Endodermal cell (in vitro differentiated cells): ENCODE measurements at regions not wholly inside any gene's neighbourhood (a gene's known extent, or its start where the extent isn't known, plus 50 kb on each side); places are given as distances from the start of the nearest gene placed in this dataset.

Experiments
- DNase-seq: peaks from one replicate; pipeline ENCODE4 v3.0.0-alpha.2; 2017
- H3K27ac ChIP-seq: 2 replicates; pipeline ENCODE4 v1.5.1; 2013; ENCODE audit warnings: mild to moderate bottlenecking, low read depth, low read length, moderate library complexity
- H3K27me3 ChIP-seq: 2 replicates; pipeline ENCODE4 v1.6.1; 2013; ENCODE audit warnings: mild to moderate bottlenecking, low read length, moderate library complexity; ENCODE audit not compliant: insufficient read depth, control insufficient read depth, poor library complexity, severe bottlenecking
- H3K36me3 ChIP-seq: 2 replicates; pipeline ENCODE4 v1.7.0; 2013; ENCODE audit warnings: mild to moderate bottlenecking, low read length, moderate library complexity; ENCODE audit not compliant: control insufficient read depth, insufficient read depth
- H3K4me1 ChIP-seq: one replicate; pipeline ENCODE4 v1.7.0; 2013; ENCODE audit warnings: low read length; ENCODE audit not compliant: control insufficient read depth, insufficient read depth
- H3K4me3 ChIP-seq: 2 replicates; pipeline ENCODE4 v1.5.1; 2013; ENCODE audit warnings: mild to moderate bottlenecking, low read length, moderate library complexity
- H3K9ac ChIP-seq: 2 replicates; pipeline ENCODE4 v1.6.1; 2013; ENCODE audit warnings: mild to moderate bottlenecking, low read length, moderate library complexity; ENCODE audit not compliant: poor library complexity, severe bottlenecking; ENCODE audit errors: extremely low read depth
- H3K9me3 ChIP-seq: 2 replicates; pipeline ENCODE4 v1.6.1; 2013; ENCODE audit warnings: mild to moderate bottlenecking, low read length, moderate library complexity; ENCODE audit not compliant: control insufficient read depth
- H3K27ac Mint-ChIP-seq: 2 replicates; pipeline ENCODE4 v1.8.0; 2020; ENCODE audit warnings: mixed read lengths
- H3K27me3 Mint-ChIP-seq: 2 replicates; pipeline ENCODE4 v1.8.0; 2021; ENCODE audit warnings: mild to moderate bottlenecking, mixed read lengths; ENCODE audit not compliant: insufficient read depth
- H3K36me3 Mint-ChIP-seq: 2 replicates; pipeline ENCODE4 v1.8.0; 2020; ENCODE audit warnings: low read depth, mixed read lengths
- H3K4me1 Mint-ChIP-seq: 2 replicates; pipeline ENCODE4 v1.8.0; 2020; ENCODE audit warnings: mixed read lengths
- H3K4me3 Mint-ChIP-seq: 2 replicates; pipeline ENCODE4 v1.8.0; 2020; ENCODE audit warnings: mild to moderate bottlenecking, moderate library complexity, mixed read lengths
- H3K9me3 Mint-ChIP-seq: 2 replicates; pipeline ENCODE4 v1.8.0; 2020; ENCODE audit warnings: mild to moderate bottlenecking, mixed read lengths
- WGBS, 2 experiments: methylation state at CpG; one replicate each; pipeline versions ENCODE4 v1.1.5 to v1.1.7; 2013; ENCODE audit warnings: missing lambda C conversion rate in 2 of 2, mixed read lengths in 1 of 2; ENCODE audit not compliant: insufficient coverage in 1 of 2, insufficient read length in 1 of 2; 5-methylcytosine and 5-hydroxymethylcytosine counted together
- TF ChIP-seq, protein P1 (sequence below): fragments of 200-600 bp; sonication (generic); conservative IDR thresholded peaks from 2 replicates; pipeline ENCODE4 v1.5.0; 2021; ENCODE audit warnings: antibody characterized with exemption, mild to moderate bottlenecking

DNA sequence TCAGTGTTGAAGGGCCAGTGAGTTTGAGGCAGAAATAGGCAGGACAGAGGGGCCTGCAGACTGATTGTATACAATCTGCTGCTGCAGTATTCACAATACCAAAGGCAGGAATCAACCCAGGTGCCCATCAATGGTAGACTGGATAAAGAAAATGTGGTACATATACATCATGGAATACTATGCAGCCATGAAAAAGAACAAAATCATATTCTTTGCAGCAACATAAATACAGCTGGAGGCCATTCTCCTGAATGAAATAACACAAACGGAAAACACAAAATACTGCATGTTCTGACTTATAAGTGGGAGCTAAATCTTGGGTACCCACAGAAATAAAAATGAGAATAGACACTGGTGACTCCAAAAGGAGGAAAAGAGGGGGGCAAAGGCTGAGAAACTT is 485.1 kb downstream of the XYLT1 start:
- H3K36me3 Mint-ChIP-seq: no peaks in the 10 kb centered on the region
- H3K27ac Mint-ChIP-seq: no peak overlapping the region
- H3K27me3 Mint-ChIP-seq: no peaks in the 10 kb centered on the region

DNA sequence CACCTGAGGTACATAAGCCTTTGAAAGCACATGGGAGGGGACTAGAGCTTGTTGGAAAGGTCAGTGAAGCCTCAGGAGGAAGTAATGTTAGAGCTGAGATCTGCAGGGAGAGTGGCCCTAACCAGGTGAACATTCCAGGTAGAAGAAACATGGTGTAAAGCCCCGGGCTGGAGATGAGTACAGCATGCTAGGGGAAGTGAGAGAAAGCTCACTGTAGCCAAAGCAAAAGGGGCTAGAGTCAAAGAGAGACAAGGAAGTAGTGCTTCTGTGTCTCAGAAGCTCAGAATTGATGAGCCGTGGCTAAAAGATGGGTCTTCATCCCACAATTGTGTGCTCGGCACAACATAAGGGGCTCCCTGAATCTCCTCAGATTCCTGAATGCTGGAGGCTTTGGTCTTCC is 481.8 kb downstream of the XYLT1 start:
- no peaks in the 10 kb centered on the region for H3K36me3 Mint-ChIP-seq
- no peak overlapping the region for H3K27ac Mint-ChIP-seq
- H3K4me1 Mint-ChIP-seq: peaks cover 6% of the 10 kb centered on the region
- Histone ChIP-seq H3K27me3 (no peaks in the 10 kb centered on the region), H3K4me3 (no peak overlapping the region), H3K27ac (no peak overlapping the region), H3K9ac (no peak overlapping the region), H3K4me1 (no peaks in the 10 kb centered on the region), H3K9me3 (no peaks in the 10 kb centered on the region), H3K36me3 (no peaks in the 10 kb centered on the region)
- DNase-seq: no peak
- no peaks in the 10 kb centered on the region for H3K9me3 Mint-ChIP-seq
- TF ChIP-seq, protein P1, sequence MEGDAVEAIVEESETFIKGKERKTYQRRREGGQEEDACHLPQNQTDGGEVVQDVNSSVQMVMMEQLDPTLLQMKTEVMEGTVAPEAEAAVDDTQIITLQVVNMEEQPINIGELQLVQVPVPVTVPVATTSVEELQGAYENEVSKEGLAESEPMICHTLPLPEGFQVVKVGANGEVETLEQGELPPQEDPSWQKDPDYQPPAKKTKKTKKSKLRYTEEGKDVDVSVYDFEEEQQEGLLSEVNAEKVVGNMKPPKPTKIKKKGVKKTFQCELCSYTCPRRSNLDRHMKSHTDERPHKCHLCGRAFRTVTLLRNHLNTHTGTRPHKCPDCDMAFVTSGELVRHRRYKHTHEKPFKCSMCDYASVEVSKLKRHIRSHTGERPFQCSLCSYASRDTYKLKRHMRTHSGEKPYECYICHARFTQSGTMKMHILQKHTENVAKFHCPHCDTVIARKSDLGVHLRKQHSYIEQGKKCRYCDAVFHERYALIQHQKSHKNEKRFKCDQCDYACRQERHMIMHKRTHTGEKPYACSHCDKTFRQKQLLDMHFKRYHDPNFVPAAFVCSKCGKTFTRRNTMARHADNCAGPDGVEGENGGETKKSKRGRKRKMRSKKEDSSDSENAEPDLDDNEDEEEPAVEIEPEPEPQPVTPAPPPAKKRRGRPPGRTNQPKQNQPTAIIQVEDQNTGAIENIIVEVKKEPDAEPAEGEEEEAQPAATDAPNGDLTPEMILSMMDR: no peak
- H3K4me3 Mint-ChIP-seq: no peak overlapping the region
- WGBS, 2 experiments: 78 to 80% methylated on average over 3 of the region's 3 CpGs
- no peaks in the 10 kb centered on the region for H3K27me3 Mint-ChIP-seq

More for the DNA sequence above, 485.1 kb downstream of the XYLT1 start:
- no peak overlapping the region for H3K9ac ChIP-seq
- no peak for DNase-seq
- no peak overlapping the region for H3K4me3 ChIP-seq
- H3K9me3 ChIP-seq: no peaks in the 10 kb centered on the region
- no peaks in the 10 kb centered on the region for H3K36me3 ChIP-seq
- H3K27me3 ChIP-seq: no peaks in the 10 kb centered on the region
- H3K4me1 ChIP-seq: no peaks in the 10 kb centered on the region
- 88 to 95% methylated on average over 1 of the region's 1 CpG for WGBS, 2 experiments
- H3K9me3 Mint-ChIP-seq: no peaks in the 10 kb centered on the region
- TF ChIP-seq, protein P1: no peak
- no peak overlapping the region for H3K27ac ChIP-seq
- peaks cover 2% of the 10 kb centered on the region for H3K4me1 Mint-ChIP-seq
- H3K4me3 Mint-ChIP-seq: no peak overlapping the region

DNA sequence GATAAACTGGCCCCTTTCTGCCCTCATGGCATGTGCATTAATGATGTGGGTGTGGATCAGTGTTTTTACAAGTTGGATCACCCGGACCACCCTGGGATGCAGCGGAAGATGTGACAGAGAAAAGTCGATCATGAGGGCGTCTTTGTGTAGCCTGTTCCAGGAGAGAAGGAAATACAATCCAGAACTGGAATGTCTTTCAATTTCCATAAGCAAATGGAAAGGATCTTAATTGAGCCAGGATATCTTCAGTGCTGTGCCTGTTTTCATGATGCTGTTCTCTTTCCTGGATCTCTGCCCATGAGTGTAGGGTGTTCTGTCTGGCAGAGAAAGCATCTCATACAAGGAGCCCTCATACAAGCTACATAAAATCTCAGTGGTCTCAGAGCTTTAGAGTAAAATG is 481.4 kb downstream of the XYLT1 start:
- 100% methylated on average over 4 of the region's 4 CpGs for WGBS, 2 experiments
- no peak overlapping the region for H3K9ac ChIP-seq

More for the DNA sequence above, 481.4 kb downstream of the XYLT1 start:
- Histone ChIP-seq H3K4me1 (no peaks in the 10 kb centered on the region), H3K9me3 (no peaks in the 10 kb centered on the region), H3K27ac (no peak overlapping the region), H3K36me3 (no peaks in the 10 kb centered on the region), H3K4me3 (no peak overlapping the region), H3K27me3 (no peaks in the 10 kb centered on the region)
- Mint-ChIP-seq H3K4me3 (no peak overlapping the region), H3K27me3 (no peaks in the 10 kb centered on the region), H3K27ac (no peak overlapping the region), H3K9me3 (no peaks in the 10 kb centered on the region), H3K4me1 (peaks cover 6% of the 10 kb centered on the region), H3K36me3 (no peaks in the 10 kb centered on the region)
- TF ChIP-seq, protein P1: no peak
- no peak for DNase-seq
